ENCODE measurements at regions not wholly inside any gene's neighbourhood (a gene's known extent, or its start where the extent isn't known, plus 50 kb on each side); places are given as distances from the start of the nearest gene placed in this dataset.
A peak's percentile ranks its signal among the peaks of the same experiment; 100 is the strongest.
"Not testable (repeated sequence)": the region's sequence is repeated elsewhere in the genome, so short reads cannot be mapped to it uniquely, and the experiment has no call there.

GRCh38 chr19:28299649-28300048, 913.3 kb downstream of the UQCRFS1 start:
- no peak for DNase-seq (ENCODE audit: low read depth)
- H3K4me3 ChIP-seq (ENCODE audit: low read depth, low read length) = no peak overlapping the region

GRCh38 chr19:28297586-28298157, 915.3 kb downstream of the UQCRFS1 start:
- DNase-seq (ENCODE audit: low read depth) = no peak
- H3K4me3 ChIP-seq (ENCODE audit: low read depth, low read length) = no peak overlapping the region

- DNase-seq (ENCODE audit: low read depth) = no peak
Measured at GRCh38 chr19:28297036-28297435, 915.9 kb downstream of the UQCRFS1 start.

GRCh38 chr19:28296506-28296905, 916.4 kb downstream of the UQCRFS1 start:
- H3K4me3 ChIP-seq (ENCODE audit: low read depth, low read length) = no peak overlapping the region
- DNase-seq (ENCODE audit: low read depth) = peak; percentile 37

More at GRCh38 chr19:28297036-28297435, 915.9 kb downstream of the UQCRFS1 start:
- H3K4me3 ChIP-seq (ENCODE audit: low read depth, low read length) = no peak overlapping the region

- not testable (repeated sequence) for H3K4me3 ChIP-seq (ENCODE audit: low read depth, low read length); DNase-seq (ENCODE audit: low read depth)
Measured at GRCh38 chr19:28294975-28295374, 918.0 kb downstream of the UQCRFS1 start.

- H3K4me3 ChIP-seq (ENCODE audit: low read depth, low read length) = no peak overlapping the region
- DNase-seq (ENCODE audit: low read depth) = peak; percentile 13
Measured at GRCh38 chr19:28294395-28294794, 918.6 kb downstream of the UQCRFS1 start.

GRCh38 chr19:28293685-28294084, 919.3 kb downstream of the UQCRFS1 start:
- DNase-seq (ENCODE audit: low read depth) = no peak

GRCh38 chr19:28292822-28293500, 920.0 kb downstream of the UQCRFS1 start:
- DNase-seq (ENCODE audit: low read depth) = no peak
- no peak overlapping the region for H3K4me3 ChIP-seq (ENCODE audit: low read depth, low read length)

More at GRCh38 chr19:28293685-28294084, 919.3 kb downstream of the UQCRFS1 start:
- no peak overlapping the region for H3K4me3 ChIP-seq (ENCODE audit: low read depth, low read length)

GRCh38 chr19:28291874-28292273, 921.1 kb downstream of the UQCRFS1 start:
- no peak for DNase-seq (ENCODE audit: low read depth)
- no peak overlapping the region for H3K4me3 ChIP-seq (ENCODE audit: low read depth, low read length)

GRCh38 chr19:28290963-28291657, 921.8 kb downstream of the UQCRFS1 start:
- no peak overlapping the region for H3K4me3 ChIP-seq (ENCODE audit: low read depth, low read length)
- no peak for DNase-seq (ENCODE audit: low read depth)

GRCh38 chr19:28289295-28290063, 923.5 kb downstream of the UQCRFS1 start:
- no peak overlapping the region for H3K4me3 ChIP-seq (ENCODE audit: low read depth, low read length)
- no peak for DNase-seq (ENCODE audit: low read depth)

GRCh38 chr19:28288572-28289264, 924.2 kb downstream of the UQCRFS1 start:
- DNase-seq (ENCODE audit: low read depth) = no peak

GRCh38 chr19:28285917-28286316, 927.0 kb downstream of the UQCRFS1 start:
- H3K4me3 ChIP-seq (ENCODE audit: low read depth, low read length) = no peak overlapping the region
- no peak for DNase-seq (ENCODE audit: low read depth)

More at GRCh38 chr19:28288572-28289264, 924.2 kb downstream of the UQCRFS1 start:
- H3K4me3 ChIP-seq (ENCODE audit: low read depth, low read length) = no peak overlapping the region

GRCh38 chr19:28285078-28285477, 927.9 kb downstream of the UQCRFS1 start:
- no peak for DNase-seq (ENCODE audit: low read depth)
- no peak overlapping the region for H3K4me3 ChIP-seq (ENCODE audit: low read depth, low read length)

GRCh38 chr19:28284389-28284788, 928.6 kb downstream of the UQCRFS1 start:
- no peak for DNase-seq (ENCODE audit: low read depth)
- no peak overlapping the region for H3K4me3 ChIP-seq (ENCODE audit: low read depth, low read length)

- H3K4me3 ChIP-seq (ENCODE audit: low read depth, low read length) = no peak overlapping the region
- DNase-seq (ENCODE audit: low read depth) = no peak
Measured at GRCh38 chr19:28283592-28283991, 929.4 kb downstream of the UQCRFS1 start.

- H3K4me3 ChIP-seq (ENCODE audit: low read depth, low read length) = no peak overlapping the region
Measured at GRCh38 chr19:28281676-28282075, 931.3 kb downstream of the UQCRFS1 start.

GRCh38 chr19:28264556-28264955, 948.4 kb downstream of the UQCRFS1 start:
- no peak for DNase-seq (ENCODE audit: low read depth)
- no peak overlapping the region for H3K4me3 ChIP-seq (ENCODE audit: low read depth, low read length)

More at GRCh38 chr19:28281676-28282075, 931.3 kb downstream of the UQCRFS1 start:
- DNase-seq (ENCODE audit: low read depth) = no peak

GRCh38 chr19:28258829-28259228, 954.1 kb downstream of the UQCRFS1 start:
- H3K4me3 ChIP-seq (ENCODE audit: low read depth, low read length) = no peak overlapping the region
- DNase-seq (ENCODE audit: low read depth) = no peak
